Nephron (organoid): ENCODE measurements at regions not wholly inside any gene's neighbourhood (a gene's known extent, or its start where the extent isn't known, plus 50 kb on each side); places are given as distances from the start of the nearest gene placed in this dataset.

Experiments
- H3K27ac Mint-ChIP-seq, 3 experiments: 2 replicates each; pipeline ENCODE4 v1.8.0; 2020; ENCODE audit warnings: mixed read lengths in 3 of 3, mild to moderate bottlenecking in 2 of 3, moderate library complexity in 1 of 3
- H3K27me3 Mint-ChIP-seq: 2 replicates; pipeline ENCODE4 v1.8.0; 2021; ENCODE audit warnings: low read depth, mild to moderate bottlenecking, moderate library complexity, mixed read lengths
- H3K36me3 Mint-ChIP-seq: 2 replicates; pipeline ENCODE4 v1.8.0; 2020; ENCODE audit warnings: low read depth, mixed read lengths
- H3K4me1 Mint-ChIP-seq: 2 replicates; pipeline ENCODE4 v1.8.0; 2020; ENCODE audit warnings: mixed read lengths
- H3K4me3 Mint-ChIP-seq, 3 experiments: 2 replicates each; pipeline ENCODE4 v1.8.0; 2020; ENCODE audit warnings: mild to moderate bottlenecking in 3 of 3, mixed read lengths in 3 of 3, moderate library complexity in 2 of 3
- H3K9me3 Mint-ChIP-seq: 2 replicates; pipeline ENCODE4 v1.8.0; 2020; ENCODE audit warnings: mixed read lengths
- CTCF ChIP-seq, 3 experiments: fragments of 200-600 bp; sonication (generic); IDR thresholded peaks; one replicate each; pipeline ENCODE4 v1.5.0; 2021; ENCODE audit warnings: antibody characterized with exemption in 3 of 3; ENCODE audit not compliant: unreplicated experiment in 3 of 3

GRCh38 chr5:115469904-115470516, 74.6 kb downstream of the FEM1C start:
- Mint-ChIP-seq H3K9me3 (peaks cover 4% of the 10 kb centered on the region), H3K36me3 (no peaks in the 10 kb centered on the region), H3K4me3 (no peak overlapping the region), H3K27me3 (peaks cover 18% of the 10 kb centered on the region), H3K27ac (no peak overlapping the region), H3K4me1 (peaks cover 7% of the 10 kb centered on the region)
- no peak for TF ChIP-seq CTCF (IDR thresholded peaks at IDR 0.05; ENCODE audit: unreplicated experiment in 3 of 3)

GRCh38 chr5:115467628-115468027, 76.9 kb downstream of the FEM1C start:
- H3K4me1 Mint-ChIP-seq: peaks cover 18% of the 10 kb centered on the region
- H3K27me3 Mint-ChIP-seq: peaks cover 14% of the 10 kb centered on the region
- no peak for TF ChIP-seq CTCF (IDR thresholded peaks at IDR 0.05; ENCODE audit: unreplicated experiment in 3 of 3)
- no peaks in the 10 kb centered on the region for H3K36me3 Mint-ChIP-seq
- peaks cover 4% of the 10 kb centered on the region for H3K9me3 Mint-ChIP-seq
- H3K4me3 Mint-ChIP-seq: no peak overlapping the region
- no peak overlapping the region for H3K27ac Mint-ChIP-seq

- Mint-ChIP-seq H3K9me3 (peaks cover 4% of the 10 kb centered on the region), H3K4me3 (no peak overlapping the region), H3K36me3 (no peaks in the 10 kb centered on the region), H3K4me1 (peaks cover 12% of the 10 kb centered on the region), H3K27me3 (no peaks in the 10 kb centered on the region), H3K27ac (no peak overlapping the region)
- no peak for TF ChIP-seq CTCF (IDR thresholded peaks at IDR 0.05; ENCODE audit: unreplicated experiment in 3 of 3)
Measured at GRCh38 chr5:115465431-115465830, 79.1 kb downstream of the FEM1C start.

GRCh38 chr5:115463983-115464382, 80.6 kb downstream of the FEM1C start:
- H3K27me3 Mint-ChIP-seq: no peaks in the 10 kb centered on the region
- H3K4me3 Mint-ChIP-seq: no peak overlapping the region
- no peak for TF ChIP-seq CTCF (IDR thresholded peaks at IDR 0.05; ENCODE audit: unreplicated experiment in 3 of 3)
- peaks cover 4% of the 10 kb centered on the region for H3K9me3 Mint-ChIP-seq
- H3K36me3 Mint-ChIP-seq: no peaks in the 10 kb centered on the region
- peak overlapping the region in 1 of 3 experiments; percentile 33 for H3K27ac Mint-ChIP-seq
- peaks cover 12% of the 10 kb centered on the region for H3K4me1 Mint-ChIP-seq

GRCh38 chr5:115461506-115462290, 82.9 kb downstream of the FEM1C start:
- Mint-ChIP-seq H3K27me3 (no peaks in the 10 kb centered on the region), H3K27ac (no peak overlapping the region), H3K9me3 (no peaks in the 10 kb centered on the region), H3K36me3 (no peaks in the 10 kb centered on the region), H3K4me3 (no peak overlapping the region), H3K4me1 (peaks cover 12% of the 10 kb centered on the region)
- no peak for TF ChIP-seq CTCF (IDR thresholded peaks at IDR 0.05; ENCODE audit: unreplicated experiment in 3 of 3)

GRCh38 chr5:115461093-115461492, 83.5 kb downstream of the FEM1C start:
- Mint-ChIP-seq H3K36me3 (no peaks in the 10 kb centered on the region), H3K4me1 (peaks cover 12% of the 10 kb centered on the region), H3K4me3 (no peak overlapping the region)

More at GRCh38 chr5:115461093-115461492, 83.5 kb downstream of the FEM1C start:
- H3K27ac Mint-ChIP-seq: no peak overlapping the region
- no peak for TF ChIP-seq CTCF (IDR thresholded peaks at IDR 0.05; ENCODE audit: unreplicated experiment in 3 of 3)
- no peaks in the 10 kb centered on the region for H3K27me3 Mint-ChIP-seq
- H3K9me3 Mint-ChIP-seq: no peaks in the 10 kb centered on the region
